NCI-H2196 treated with DMSO at 0.1 percent for 48 hours (cell line): ENCODE measurements at regions not wholly inside any gene's neighbourhood (a gene's known extent, or its start where the extent isn't known, plus 50 kb on each side); places are given as distances from the start of the nearest gene placed in this dataset.

Experiments
- DNase-seq: peaks from one replicate; lab custom pipeline; 2025; ENCODE audit not compliant: unreplicated experiment; lab: John Stamatoyannopoulos, UW

DNA sequence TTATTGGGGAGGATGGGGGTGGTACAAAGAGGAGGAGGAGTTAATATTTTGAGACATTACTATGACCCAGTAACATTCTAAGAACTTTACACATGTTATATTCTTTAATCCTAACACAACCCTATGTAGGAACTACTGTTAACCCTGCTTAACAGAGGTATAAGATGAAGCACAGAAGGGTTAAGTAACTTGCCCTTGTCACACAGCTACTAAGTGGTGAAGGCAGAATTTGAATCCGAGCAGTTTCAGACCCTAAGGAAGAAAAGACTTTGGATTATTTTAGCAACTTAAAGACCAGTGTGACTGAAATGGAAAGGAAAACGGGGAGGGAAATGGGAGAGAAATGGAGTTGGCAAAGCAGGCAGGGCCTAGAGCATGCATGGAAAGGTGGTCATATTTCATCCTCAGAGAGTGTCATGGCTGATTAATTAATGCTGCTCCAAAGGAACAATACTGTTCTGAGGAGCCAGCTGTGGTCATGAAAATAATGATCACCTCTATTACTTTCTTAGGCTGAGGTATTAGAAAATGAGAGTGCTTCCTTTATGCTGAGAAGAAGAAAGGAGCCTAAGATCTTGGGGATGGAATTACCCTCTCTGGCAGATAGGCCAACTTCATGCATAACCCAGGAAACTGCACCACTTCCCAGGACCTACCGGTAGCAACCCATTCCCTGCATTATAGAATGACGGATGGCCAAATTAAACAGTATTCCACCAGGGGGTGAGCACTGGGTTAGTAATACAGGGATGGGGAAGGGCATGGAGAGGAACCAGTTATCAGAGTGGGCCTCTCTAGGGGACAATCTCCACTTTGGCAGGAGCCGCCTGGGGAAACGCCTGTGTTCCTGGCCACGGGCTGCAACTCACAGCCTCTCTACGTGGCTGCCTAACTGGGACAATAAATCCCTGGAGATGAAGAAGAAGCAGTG lies 50.1 kb upstream of the TNFAIP3 start:
- DNase-seq, result no peak
